ENCODE measurements at regions not wholly inside any gene's neighbourhood (a gene's known extent, or its start where the extent isn't known, plus 50 kb on each side); places are given as distances from the start of the nearest gene placed in this dataset.

- no peak for TF ChIP-seq POLR2A (IDR thresholded peaks at IDR 0.05)
- TF ChIP-seq, protein P1, sequence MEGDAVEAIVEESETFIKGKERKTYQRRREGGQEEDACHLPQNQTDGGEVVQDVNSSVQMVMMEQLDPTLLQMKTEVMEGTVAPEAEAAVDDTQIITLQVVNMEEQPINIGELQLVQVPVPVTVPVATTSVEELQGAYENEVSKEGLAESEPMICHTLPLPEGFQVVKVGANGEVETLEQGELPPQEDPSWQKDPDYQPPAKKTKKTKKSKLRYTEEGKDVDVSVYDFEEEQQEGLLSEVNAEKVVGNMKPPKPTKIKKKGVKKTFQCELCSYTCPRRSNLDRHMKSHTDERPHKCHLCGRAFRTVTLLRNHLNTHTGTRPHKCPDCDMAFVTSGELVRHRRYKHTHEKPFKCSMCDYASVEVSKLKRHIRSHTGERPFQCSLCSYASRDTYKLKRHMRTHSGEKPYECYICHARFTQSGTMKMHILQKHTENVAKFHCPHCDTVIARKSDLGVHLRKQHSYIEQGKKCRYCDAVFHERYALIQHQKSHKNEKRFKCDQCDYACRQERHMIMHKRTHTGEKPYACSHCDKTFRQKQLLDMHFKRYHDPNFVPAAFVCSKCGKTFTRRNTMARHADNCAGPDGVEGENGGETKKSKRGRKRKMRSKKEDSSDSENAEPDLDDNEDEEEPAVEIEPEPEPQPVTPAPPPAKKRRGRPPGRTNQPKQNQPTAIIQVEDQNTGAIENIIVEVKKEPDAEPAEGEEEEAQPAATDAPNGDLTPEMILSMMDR (IDR thresholded peaks at IDR 0.05): no peak
Measured at GRCh38 chr13:65112531-65112941, 2117.6 kb downstream of the PCDH9 start.

All from ovary (tissue), 3 donors.